ENCODE measurements at regions not wholly inside any gene's neighbourhood (a gene's known extent, or its start where the extent isn't known, plus 50 kb on each side); places are given as distances from the start of the nearest gene placed in this dataset.

- no peaks in the 10 kb centered on the region for H3K9me1 ChIP-seq (ENCODE audit: control insufficient read depth, extremely low read depth, insufficient read depth, low read length)
- no peak overlapping the region for H3K27ac ChIP-seq (ENCODE audit: control insufficient read depth, insufficient read depth, low read length)
- dilution Hi-C loops (cut with MboI; ENCODE audit: extremely low pct_ligation_motif_present, low sequenced_read_pairs), result loop anchor here (25.0 kb wide), 1 partner anchor 225 kb away; no protein-coding TSS in a partner anchor
- H3K4me1 ChIP-seq (ENCODE audit: control insufficient read depth, extremely low read depth, insufficient read depth, low read length), result no peaks in the 10 kb centered on the region
- no peaks in the 10 kb centered on the region for H4K20me1 ChIP-seq (ENCODE audit: control insufficient read depth, extremely low read depth, insufficient read depth, low read length)
- no peaks in the 10 kb centered on the region for H3K79me2 ChIP-seq (ENCODE audit: control insufficient read depth, insufficient read depth, low read length)
- H3K9ac ChIP-seq (ENCODE audit: control insufficient read depth, extremely low read depth, insufficient read depth, low read length), result no peak overlapping the region
- H3K27me3 ChIP-seq (ENCODE audit: control insufficient read depth, extremely low read depth, insufficient read depth, low read length), result no peaks in the 10 kb centered on the region
- no peak overlapping the region for H3K4me3 ChIP-seq (ENCODE audit: control insufficient read depth in 2 of 3, extremely low read depth in 1 of 3, insufficient read depth in 2 of 3, low read depth in 1 of 3, low read length in 3 of 3)
- H3K9me3 ChIP-seq (ENCODE audit: control insufficient read depth, low read depth, low read length), result no peaks in the 10 kb centered on the region
- H3K4me2 ChIP-seq (ENCODE audit: control insufficient read depth, extremely low read depth, insufficient read depth, low read depth, low read length), result no peak overlapping the region
- no peak for FAIRE-seq
- no peak overlapping the region for H2AFZ ChIP-seq (ENCODE audit: control insufficient read depth, low read length)
- DNase-seq (ENCODE audit: low read depth, low spot score), result no peak
- H3K36me3 ChIP-seq (ENCODE audit: control insufficient read depth in 2 of 2, extremely low read depth in 1 of 2, insufficient read depth in 2 of 2, low read length in 2 of 2), result no peaks in the 10 kb centered on the region
- TF ChIP-seq CTCF (optimal IDR thresholded peaks at IDR 0.05 in 1 of 3, IDR thresholded peaks at IDR 0.05 in 1 of 3, conservative IDR thresholded peaks at IDR 0.05 in 1 of 3; ENCODE audit: extremely low read depth in 1 of 3, insufficient read depth in 2 of 3, low read length in 3 of 3), result no peak
- TF ChIP-seq EZH2 (IDR thresholded peaks at IDR 0.05; ENCODE audit: low read length), result no peak
Measured at GRCh38 chr12:60487284-60487683, 891.5 kb downstream of the SLC16A7 start.

GRCh38 chr12:60489071-60489470, 893.2 kb downstream of the SLC16A7 start:
- Histone ChIP-seq H3K9me1 (ENCODE audit: control insufficient read depth, extremely low read depth, insufficient read depth, low read length) (no peaks in the 10 kb centered on the region), H3K27me3 (ENCODE audit: control insufficient read depth, extremely low read depth, insufficient read depth, low read length) (no peaks in the 10 kb centered on the region), H4K20me1 (ENCODE audit: control insufficient read depth, extremely low read depth, insufficient read depth, low read length) (no peaks in the 10 kb centered on the region), H3K9me3 (ENCODE audit: control insufficient read depth, low read depth, low read length) (no peaks in the 10 kb centered on the region), H3K4me1 (ENCODE audit: control insufficient read depth, extremely low read depth, insufficient read depth, low read length) (no peaks in the 10 kb centered on the region), H3K4me2 (ENCODE audit: control insufficient read depth, extremely low read depth, insufficient read depth, low read depth, low read length) (no peak overlapping the region), H3K36me3 (ENCODE audit: control insufficient read depth in 2 of 2, extremely low read depth in 1 of 2, insufficient read depth in 2 of 2, low read length in 2 of 2) (no peaks in the 10 kb centered on the region), H3K9ac (ENCODE audit: control insufficient read depth, extremely low read depth, insufficient read depth, low read length) (no peak overlapping the region), H2AFZ (ENCODE audit: control insufficient read depth, low read length) (no peak overlapping the region), H3K79me2 (ENCODE audit: control insufficient read depth, insufficient read depth, low read length) (no peaks in the 10 kb centered on the region), H3K27ac (ENCODE audit: control insufficient read depth, insufficient read depth, low read length) (no peak overlapping the region), H3K4me3 (ENCODE audit: control insufficient read depth in 2 of 3, extremely low read depth in 1 of 3, insufficient read depth in 2 of 3, low read depth in 1 of 3, low read length in 3 of 3) (no peak overlapping the region)
- DNase-seq (ENCODE audit: low read depth, low spot score) (no peak), FAIRE-seq (no peak)
- dilution Hi-C loops (cut with MboI; ENCODE audit: extremely low pct_ligation_motif_present, low sequenced_read_pairs), result loop anchor here (25.0 kb wide), 1 partner anchor 227 kb away; no protein-coding TSS in a partner anchor
- TF ChIP-seq EZH2 (IDR thresholded peaks at IDR 0.05; ENCODE audit: low read length) (no peak), CTCF (optimal IDR thresholded peaks at IDR 0.05 in 1 of 3, IDR thresholded peaks at IDR 0.05 in 1 of 3, conservative IDR thresholded peaks at IDR 0.05 in 1 of 3; ENCODE audit: extremely low read depth in 1 of 3, insufficient read depth in 2 of 3, low read length in 3 of 3) (no peak)
